ENCODE measurements at regions not wholly inside any gene's neighbourhood (a gene's known extent, or its start where the extent isn't known, plus 50 kb on each side); places are given as distances from the start of the nearest gene placed in this dataset.
A peak's percentile ranks its signal among the peaks of the same experiment; 100 is the strongest.

DNA sequence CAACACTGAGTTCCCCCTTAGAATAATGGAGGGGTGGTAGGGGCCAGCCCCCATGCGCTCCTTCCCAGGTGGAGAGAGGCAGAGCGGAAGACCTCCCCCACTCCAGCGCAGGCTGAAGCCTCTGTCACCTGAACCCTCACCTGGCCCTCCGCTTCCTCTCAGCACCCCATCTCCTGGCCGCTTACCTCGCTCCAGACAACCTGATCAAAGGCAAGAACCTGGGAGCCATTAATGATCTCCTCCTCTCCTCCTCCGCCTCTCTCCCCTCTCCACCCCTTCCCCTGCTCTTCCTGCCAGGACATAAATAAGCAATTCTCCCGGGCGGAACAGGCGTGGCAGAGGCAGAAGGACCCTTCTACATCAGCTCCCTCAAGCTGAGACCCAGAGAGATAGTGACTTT, 110.2 kb upstream of the LHX1 start (continued):
- TF ChIP-seq ZNF425 (CRISPR knock-in tag; conservative IDR thresholded peaks at IDR 0.05) (no peak), NR3C1 (CRISPR knock-in tag; conservative IDR thresholded peaks at IDR 0.05; ENCODE audit: low read depth) (no peak)
- TF ChIP-seq, protein P1, sequence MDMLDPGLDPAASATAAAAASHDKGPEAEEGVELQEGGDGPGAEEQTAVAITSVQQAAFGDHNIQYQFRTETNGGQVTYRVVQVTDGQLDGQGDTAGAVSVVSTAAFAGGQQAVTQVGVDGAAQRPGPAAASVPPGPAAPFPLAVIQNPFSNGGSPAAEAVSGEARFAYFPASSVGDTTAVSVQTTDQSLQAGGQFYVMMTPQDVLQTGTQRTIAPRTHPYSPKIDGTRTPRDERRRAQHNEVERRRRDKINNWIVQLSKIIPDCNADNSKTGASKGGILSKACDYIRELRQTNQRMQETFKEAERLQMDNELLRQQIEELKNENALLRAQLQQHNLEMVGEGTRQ (CRISPR knock-in tag; IDR thresholded peaks at IDR 0.05), result peak; percentile 87

- Mint-ChIP-seq H3K27me3 (ENCODE audit: low read depth) (no peaks in the 10 kb centered on the region), H3K36me3 (no peaks in the 10 kb centered on the region), H3K4me1 (peaks cover 32% of the 10 kb centered on the region), H3K9me3 (no peaks in the 10 kb centered on the region), H3K27ac (no peak overlapping the region), H3K4me3 (no peak overlapping the region)
- TF ChIP-seq FOXJ3 (CRISPR knock-in tag; IDR thresholded peaks at IDR 0.05; ENCODE audit: borderline replicate concordance), result no peak
- no peak for TF ChIP-seq SOX15 (CRISPR knock-in tag; IDR thresholded peaks at IDR 0.05)
- TF ChIP-seq ARID4B (CRISPR knock-in tag; IDR thresholded peaks at IDR 0.05; ENCODE audit: borderline replicate concordance), result no peak
- TF ChIP-seq, protein P2, sequence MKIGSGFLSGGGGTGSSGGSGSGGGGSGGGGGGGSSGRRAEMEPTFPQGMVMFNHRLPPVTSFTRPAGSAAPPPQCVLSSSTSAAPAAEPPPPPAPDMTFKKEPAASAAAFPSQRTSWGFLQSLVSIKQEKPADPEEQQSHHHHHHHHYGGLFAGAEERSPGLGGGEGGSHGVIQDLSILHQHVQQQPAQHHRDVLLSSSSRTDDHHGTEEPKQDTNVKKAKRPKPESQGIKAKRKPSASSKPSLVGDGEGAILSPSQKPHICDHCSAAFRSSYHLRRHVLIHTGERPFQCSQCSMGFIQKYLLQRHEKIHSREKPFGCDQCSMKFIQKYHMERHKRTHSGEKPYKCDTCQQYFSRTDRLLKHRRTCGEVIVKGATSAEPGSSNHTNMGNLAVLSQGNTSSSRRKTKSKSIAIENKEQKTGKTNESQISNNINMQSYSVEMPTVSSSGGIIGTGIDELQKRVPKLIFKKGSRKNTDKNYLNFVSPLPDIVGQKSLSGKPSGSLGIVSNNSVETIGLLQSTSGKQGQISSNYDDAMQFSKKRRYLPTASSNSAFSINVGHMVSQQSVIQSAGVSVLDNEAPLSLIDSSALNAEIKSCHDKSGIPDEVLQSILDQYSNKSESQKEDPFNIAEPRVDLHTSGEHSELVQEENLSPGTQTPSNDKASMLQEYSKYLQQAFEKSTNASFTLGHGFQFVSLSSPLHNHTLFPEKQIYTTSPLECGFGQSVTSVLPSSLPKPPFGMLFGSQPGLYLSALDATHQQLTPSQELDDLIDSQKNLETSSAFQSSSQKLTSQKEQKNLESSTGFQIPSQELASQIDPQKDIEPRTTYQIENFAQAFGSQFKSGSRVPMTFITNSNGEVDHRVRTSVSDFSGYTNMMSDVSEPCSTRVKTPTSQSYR (CRISPR knock-in tag; IDR thresholded peaks at IDR 0.05), result no peak
- TF ChIP-seq ZNF121 (CRISPR knock-in tag; IDR thresholded peaks at IDR 0.05), result no peak
- TF ChIP-seq ZNF396 (CRISPR knock-in tag; IDR thresholded peaks at IDR 0.05; ENCODE audit: borderline replicate concordance), result no peak
- no peak for TF ChIP-seq CBFB (CRISPR knock-in tag; IDR thresholded peaks at IDR 0.05; ENCODE audit: low read depth)
- no peak for TF ChIP-seq ZNF317 (CRISPR knock-in tag; IDR thresholded peaks at IDR 0.05; ENCODE audit: borderline replicate concordance, low read depth)
- TF ChIP-seq, protein P3, sequence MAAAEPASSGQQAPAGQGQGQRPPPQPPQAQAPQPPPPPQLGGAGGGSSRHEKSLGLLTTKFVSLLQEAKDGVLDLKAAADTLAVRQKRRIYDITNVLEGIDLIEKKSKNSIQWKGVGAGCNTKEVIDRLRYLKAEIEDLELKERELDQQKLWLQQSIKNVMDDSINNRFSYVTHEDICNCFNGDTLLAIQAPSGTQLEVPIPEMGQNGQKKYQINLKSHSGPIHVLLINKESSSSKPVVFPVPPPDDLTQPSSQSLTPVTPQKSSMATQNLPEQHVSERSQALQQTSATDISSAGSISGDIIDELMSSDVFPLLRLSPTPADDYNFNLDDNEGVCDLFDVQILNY (CRISPR knock-in tag; IDR thresholded peaks at IDR 0.05), result no peak
- TF ChIP-seq SP1 (CRISPR knock-in tag; conservative IDR thresholded peaks at IDR 0.05), result no peak
- TF ChIP-seq ZSCAN18 (CRISPR knock-in tag; IDR thresholded peaks at IDR 0.05), result no peak
- TF ChIP-seq SMAD3 (CRISPR knock-in tag; IDR thresholded peaks at IDR 0.05; ENCODE audit: borderline replicate concordance), result no peak
- ATAC-seq, result no peak
- CTCF ChIA-PET, result no interaction called here
- POLR2A ChIA-PET, result no interaction called here
- DNase-seq (ENCODE audit: low spot score), result no peak
Observed at GRCh38 chr17:36829676-36830075, 107.6 kb upstream of the LHX1 start.

All from WTC11 (cell line).